Neural cell (in vitro differentiated cells): ENCODE measurements at regions not wholly inside any gene's neighbourhood (a gene's known extent, or its start where the extent isn't known, plus 50 kb on each side); places are given as distances from the start of the nearest gene placed in this dataset.

Experiments
- H2AFZ ChIP-seq: fragments of 200-600, 300-800 bp; sonication (generic), shearing (Covaris generic); 2 replicates; pipeline ENCODE4 v1.6.0; 2014; ENCODE audit warnings: low read depth, mild to moderate bottlenecking, antibody characterized with exemption, low read length, moderate library complexity
- H3F3A ChIP-seq: fragments of 200-600 bp; shearing (Covaris generic); 2 replicates; pipeline ENCODE4 v1.6.1; 2016; ENCODE audit warnings: mild to moderate bottlenecking, moderate library complexity, mixed read lengths, antibody characterized with exemption, low read length; ENCODE audit not compliant: insufficient read depth, poor library complexity, severe bottlenecking
- H3K27ac ChIP-seq: fragments of 200-600, 300-800 bp; sonication (generic), shearing (Covaris generic); 2 replicates; pipeline ENCODE4 v1.5.1; 2014; ENCODE audit warnings: mild to moderate bottlenecking, low read length, moderate library complexity
- H3K27me3 ChIP-seq: fragments of 300-800, 200-600 bp; sonication (generic), shearing (Covaris generic); 2 replicates; pipeline ENCODE4 v1.6.0; 2014; ENCODE audit warnings: mild to moderate bottlenecking, low read depth, low read length, moderate library complexity; ENCODE audit not compliant: insufficient read depth
- H3K36me3 ChIP-seq: fragments of 300-800, 200-600 bp; sonication (generic), shearing (Covaris generic); 2 replicates; pipeline ENCODE4 v1.5.1; 2014; ENCODE audit warnings: mild to moderate bottlenecking, antibody characterized with exemption, low read length, moderate library complexity; ENCODE audit not compliant: insufficient read depth
- H3K4me2 ChIP-seq: fragments of 300-800, 200-600 bp; sonication (generic), shearing (Covaris generic); 2 replicates; pipeline ENCODE4 v1.6.0; 2014; ENCODE audit warnings: mild to moderate bottlenecking, low read length
- H3K4me3 ChIP-seq: fragments of 300-800, 200-600 bp; sonication (generic), shearing (Covaris generic); 2 replicates; pipeline ENCODE4 v1.5.1; 2014; ENCODE audit warnings: mild to moderate bottlenecking, low read length, moderate library complexity
- H3K79me2 ChIP-seq: fragments of 200-600 bp; shearing (Covaris generic); replicated peaks from 2 replicates; pipeline ENCODE4 v1.6.0; 2014; ENCODE audit warnings: mild to moderate bottlenecking, low read length, moderate library complexity; ENCODE audit not compliant: insufficient read depth
- H3K9ac ChIP-seq: fragments of 300-800, 200-600 bp; sonication (generic), shearing (Covaris generic); 2 replicates; pipeline ENCODE4 v1.6.1; 2016; ENCODE audit warnings: mild to moderate bottlenecking, low read length, mixed read lengths
- H3K9me2 ChIP-seq: fragments of 200-600 bp; shearing (Covaris generic); 2 replicates; pipeline ENCODE4 v1.6.1; 2016; ENCODE audit warnings: mild to moderate bottlenecking, low read length, mixed read lengths; ENCODE audit not compliant: insufficient read depth
- H3K9me3 ChIP-seq: fragments of 200-600, 300-800 bp; sonication (generic), shearing (Covaris generic); 2 replicates; pipeline ENCODE4 v1.6.1; 2016; ENCODE audit warnings: mild to moderate bottlenecking, mixed run types, low read length, moderate library complexity, mixed read lengths
- H4K20me1 ChIP-seq: fragments of 200-600 bp; shearing (Covaris generic); 2 replicates; pipeline ENCODE4 v1.6.1; 2016; ENCODE audit warnings: mild to moderate bottlenecking, mixed run types; ENCODE audit not compliant: insufficient read depth
- CTCF ChIP-seq: fragments of 450-650 bp; IDR thresholded peaks from 2 replicates; pipeline ENCODE4 v1.5.1; 2014; ENCODE audit warnings: antibody characterized with exemption, mild to moderate bottlenecking, moderate library complexity; ENCODE audit not compliant: poor library complexity, severe bottlenecking
- EP300 ChIP-seq: fragments of 450-650 bp; conservative IDR thresholded peaks from 2 replicates; pipeline ENCODE4 v1.6.1; 2014; ENCODE audit warnings: antibody characterized with exemption, mild to moderate bottlenecking, moderate library complexity; ENCODE audit not compliant: poor library complexity, severe bottlenecking
- EZH2 ChIP-seq: fragments of 200-600, 300-800 bp; shearing (Covaris generic), sonication (generic); IDR thresholded peaks from 2 replicates; pipeline ENCODE4 v1.6.1; 2014; ENCODE audit warnings: antibody characterized with exemption, low read length, borderline replicate concordance, mild to moderate bottlenecking; ENCODE audit not compliant: insufficient read depth, poor library complexity, severe bottlenecking
- MXI1 ChIP-seq: fragments of 450-650 bp; conservative IDR thresholded peaks from 2 replicates; pipeline ENCODE4 v1.6.1; 2014; ENCODE audit warnings: antibody characterized with exemption, mild to moderate bottlenecking; ENCODE audit not compliant: poor library complexity, severe bottlenecking
- POLR2AphosphoS5 ChIP-seq: IDR thresholded peaks from 2 replicates; pipeline ENCODE4 v1.6.1; 2012
- RAD21 ChIP-seq: fragments of 450-650 bp; conservative IDR thresholded peaks from 2 replicates; pipeline ENCODE4 v1.6.1; 2014; ENCODE audit warnings: antibody characterized with exemption, mild to moderate bottlenecking, moderate library complexity
- REST ChIP-seq: IDR thresholded peaks from 2 replicates; pipeline ENCODE4 v1.6.1; 2012; ENCODE audit warnings: borderline replicate concordance
- SMC3 ChIP-seq: fragments of 450-650 bp; conservative IDR thresholded peaks from 2 replicates; pipeline ENCODE4 v1.6.1; 2014; ENCODE audit warnings: antibody characterized with exemption, mild to moderate bottlenecking, moderate library complexity; ENCODE audit not compliant: poor library complexity
- TAF1 ChIP-seq: IDR thresholded peaks from 2 replicates; pipeline ENCODE4 v1.6.1; 2012; ENCODE audit warnings: low read depth

GRCh38 chr11:45468267-45468856, 182.2 kb upstream of the SYT13 start:
- Histone ChIP-seq H3K9me2 (no peaks in the 10 kb centered on the region), H3K4me2 (no peak overlapping the region), H3K79me2 (no peaks in the 10 kb centered on the region), H3K9me3 (no peaks in the 10 kb centered on the region), H3K27ac (no peak overlapping the region), H3K36me3 (no peaks in the 10 kb centered on the region), H3K27me3 (no peaks in the 10 kb centered on the region), H3K4me3 (no peak overlapping the region), H4K20me1 (no peaks in the 10 kb centered on the region), H3F3A (no peaks in the 10 kb centered on the region), H3K9ac (no peak overlapping the region), H2AFZ (no peak overlapping the region)
- TF ChIP-seq MXI1 (no peak), CTCF (no peak), POLR2AphosphoS5 (no peak), EZH2 (no peak)

GRCh38 chr11:45463541-45463940, 177.4 kb upstream of the SYT13 start:
- Histone ChIP-seq H3K4me2 (no peak overlapping the region), H3K9me3 (no peaks in the 10 kb centered on the region), H3F3A (no peaks in the 10 kb centered on the region), H4K20me1 (no peaks in the 10 kb centered on the region), H3K27me3 (no peaks in the 10 kb centered on the region), H3K9me2 (no peaks in the 10 kb centered on the region), H2AFZ (no peak overlapping the region), H3K36me3 (no peaks in the 10 kb centered on the region), H3K79me2 (no peaks in the 10 kb centered on the region), H3K9ac (no peak overlapping the region), H3K27ac (no peak overlapping the region), H3K4me3 (no peak overlapping the region)
- TF ChIP-seq TAF1 (no peak), EP300 (no peak), REST (no peak), EZH2 (no peak), CTCF (no peak), MXI1 (no peak), SMC3 (no peak), POLR2AphosphoS5 (no peak), RAD21 (no peak)
